ENCODE measurements at regions not wholly inside any gene's neighbourhood (a gene's known extent, or its start where the extent isn't known, plus 50 kb on each side); places are given as distances from the start of the nearest gene placed in this dataset.

- no peaks in the 10 kb centered on the region for H3K79me2 ChIP-seq (ENCODE audit: control insufficient read depth, insufficient read depth, low read length)
- H3K36me3 ChIP-seq (ENCODE audit: control insufficient read depth in 2 of 2, extremely low read depth in 1 of 2, insufficient read depth in 2 of 2, low read length in 2 of 2): no peaks in the 10 kb centered on the region
- DNase-seq (ENCODE audit: low read depth, low spot score): peak; percentile 7
- intact Hi-C loops (cut with micrococcal nuclease) (loop anchor here (1.0 to 5.0 kb wide), 2 partner anchors 615 to 752 kb away; no protein-coding TSS in a partner anchor), dilution Hi-C loops (cut with MboI; ENCODE audit: extremely low pct_ligation_motif_present, low sequenced_read_pairs) (no loop called here)
- no peaks in the 10 kb centered on the region for H3K9me3 ChIP-seq (replicated peaks; ENCODE audit: control insufficient read depth, insufficient read depth, low read length)
- H3K4me1 ChIP-seq (ENCODE audit: control insufficient read depth, extremely low read depth, insufficient read depth, low read length): no peaks in the 10 kb centered on the region
- FAIRE-seq: peak; percentile 80
- H3K27ac ChIP-seq (ENCODE audit: insufficient read depth, low read depth, low read length): no peak overlapping the region
- H4K20me1 ChIP-seq (replicated peaks; ENCODE audit: control insufficient read depth, extremely low read depth, insufficient read depth, low read length): no peaks in the 10 kb centered on the region
- ChIA-PET CTCF (interaction anchor here (4.4 kb wide), 1 partner anchor 613 kb away, joined by 33 read pairs; no protein-coding TSS in a partner anchor), POLR2A (no interaction called here)
- H3K4me3 ChIP-seq (replicated peaks in 1 of 3; ENCODE audit: insufficient read depth in 1 of 3, low read depth in 1 of 3, low read length in 3 of 3): no peak overlapping the region
- BruUV-seq (replicated peaks): no TSS peak
- no peak overlapping the region for H3K4me2 ChIP-seq (ENCODE audit: insufficient read depth, low read length)
- no peak overlapping the region for H3K9ac ChIP-seq (replicated peaks; ENCODE audit: extremely low read depth, insufficient read depth, low read length)
- TF ChIP-seq EZH2 (IDR thresholded peaks at IDR 0.05; ENCODE audit: borderline replicate concordance, low read depth, low read length, severe bottlenecking) (no peak), CTCF (IDR thresholded peaks at IDR 0.05; ENCODE audit: extremely low read depth in 1 of 2, insufficient read depth in 1 of 2, low read depth in 1 of 2, low read length in 2 of 2) (peak; percentile 46 to 59)
- no peaks in the 10 kb centered on the region for H3K9me1 ChIP-seq (replicated peaks; ENCODE audit: control insufficient read depth, extremely low read depth, insufficient read depth, low read length)
- no peaks in the 10 kb centered on the region for H3K27me3 ChIP-seq (ENCODE audit: control insufficient read depth in 2 of 2, insufficient read depth in 2 of 2, low read length in 2 of 2)
- no peak overlapping the region for H2AFZ ChIP-seq (ENCODE audit: low read depth, low read length)
Measured at GRCh38 chr4:84258905-84259830, 239.9 kb downstream of the NKX6-1 start.

GRCh38 chr4:84254537-84254936, 244.6 kb downstream of the NKX6-1 start:
- DNase-seq (ENCODE audit: low read depth, low spot score): no peak
- intact Hi-C loops (cut with micrococcal nuclease) (no loop called here), dilution Hi-C loops (cut with MboI; ENCODE audit: extremely low pct_ligation_motif_present, low sequenced_read_pairs) (no loop called here)
- Histone ChIP-seq H3K36me3 (ENCODE audit: control insufficient read depth in 2 of 2, extremely low read depth in 1 of 2, insufficient read depth in 2 of 2, low read length in 2 of 2) (no peaks in the 10 kb centered on the region), H3K79me2 (ENCODE audit: control insufficient read depth, insufficient read depth, low read length) (no peaks in the 10 kb centered on the region), H3K27ac (ENCODE audit: insufficient read depth, low read depth, low read length) (no peak overlapping the region), H3K9me3 (replicated peaks; ENCODE audit: control insufficient read depth, insufficient read depth, low read length) (no peaks in the 10 kb centered on the region), H3K4me1 (ENCODE audit: control insufficient read depth, extremely low read depth, insufficient read depth, low read length) (no peaks in the 10 kb centered on the region), H2AFZ (ENCODE audit: low read depth, low read length) (no peak overlapping the region), H3K4me3 (replicated peaks in 1 of 3; ENCODE audit: insufficient read depth in 1 of 3, low read depth in 1 of 3, low read length in 3 of 3) (no peak overlapping the region), H4K20me1 (replicated peaks; ENCODE audit: control insufficient read depth, extremely low read depth, insufficient read depth, low read length) (no peaks in the 10 kb centered on the region), H3K27me3 (ENCODE audit: control insufficient read depth in 2 of 2, insufficient read depth in 2 of 2, low read length in 2 of 2) (no peaks in the 10 kb centered on the region), H3K9ac (replicated peaks; ENCODE audit: extremely low read depth, insufficient read depth, low read length) (no peak overlapping the region), H3K9me1 (replicated peaks; ENCODE audit: control insufficient read depth, extremely low read depth, insufficient read depth, low read length) (no peaks in the 10 kb centered on the region), H3K4me2 (ENCODE audit: insufficient read depth, low read length) (no peak overlapping the region)
- no peak for FAIRE-seq
- POLR2A ChIA-PET: no interaction called here
- CTCF ChIA-PET: no interaction called here
- BruUV-seq (replicated peaks): no TSS peak
- TF ChIP-seq FOS (IDR thresholded peaks at IDR 0.05; ENCODE audit: borderline replicate concordance, insufficient read depth, low read length) (no peak), JUN (IDR thresholded peaks at IDR 0.05; ENCODE audit: borderline replicate concordance, insufficient read depth, insufficient read length, low read depth) (no peak), POLR2AphosphoS5 (IDR thresholded peaks at IDR 0.05; ENCODE audit: insufficient read depth, low read depth, low read length) (no peak), MYC (IDR thresholded peaks at IDR 0.05; ENCODE audit: low read depth, low read length) (no peak), GATA2 (IDR thresholded peaks at IDR 0.05; ENCODE audit: insufficient read depth, insufficient read length, low read depth, low read length) (no peak)
